Thyroid gland (tissue), 4 donors: ENCODE measurements at regions not wholly inside any gene's neighbourhood (a gene's known extent, or its start where the extent isn't known, plus 50 kb on each side); places are given as distances from the start of the nearest gene placed in this dataset.

Source experiments
- POLR2A ChIP-seq, 2 donors: fragments of 450-650 bp; IDR thresholded peaks; one replicate each; pipeline ENCODE4 v1.6.1; 2017; ENCODE audit warnings: antibody characterized with exemption in 2 of 2, mild to moderate bottlenecking in 2 of 2, moderate library complexity in 1 of 2
- TF ChIP-seq, protein P1 (sequence below), 6 experiments: fragments of 200-600 bp in 3 of 6; fragments of 450-650 bp in 3 of 6; sonication (generic) in 3 of 6; IDR thresholded peaks; one replicate each; pipeline ENCODE4 v1.5.1; 2016 to 2019; ENCODE audit warnings: antibody characterized with exemption in 6 of 6, mild to moderate bottlenecking in 2 of 6, inconsistent platforms in 1 of 6, moderate library complexity in 1 of 6

DNA sequence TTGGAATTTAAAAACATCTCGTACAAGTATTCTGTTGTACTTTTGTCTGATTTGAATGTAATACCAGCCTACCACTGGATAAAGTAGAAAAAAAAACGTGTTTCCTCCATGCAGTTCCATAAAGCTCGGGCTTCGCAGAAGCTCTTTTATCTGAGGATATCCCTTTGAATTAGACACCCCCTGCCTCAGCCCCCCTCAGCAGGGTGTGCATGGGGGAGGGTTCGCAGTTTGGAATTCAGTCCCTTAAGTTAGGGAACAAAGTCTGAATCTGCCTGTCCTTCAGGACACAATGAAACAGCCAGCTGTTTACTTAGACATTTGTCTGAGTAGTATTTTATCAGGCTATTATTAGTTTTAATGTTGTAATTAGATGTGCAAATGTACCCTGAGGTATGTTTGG lies 234.0 kb upstream of the CAND1 start:
- TF ChIP-seq, protein P1, sequence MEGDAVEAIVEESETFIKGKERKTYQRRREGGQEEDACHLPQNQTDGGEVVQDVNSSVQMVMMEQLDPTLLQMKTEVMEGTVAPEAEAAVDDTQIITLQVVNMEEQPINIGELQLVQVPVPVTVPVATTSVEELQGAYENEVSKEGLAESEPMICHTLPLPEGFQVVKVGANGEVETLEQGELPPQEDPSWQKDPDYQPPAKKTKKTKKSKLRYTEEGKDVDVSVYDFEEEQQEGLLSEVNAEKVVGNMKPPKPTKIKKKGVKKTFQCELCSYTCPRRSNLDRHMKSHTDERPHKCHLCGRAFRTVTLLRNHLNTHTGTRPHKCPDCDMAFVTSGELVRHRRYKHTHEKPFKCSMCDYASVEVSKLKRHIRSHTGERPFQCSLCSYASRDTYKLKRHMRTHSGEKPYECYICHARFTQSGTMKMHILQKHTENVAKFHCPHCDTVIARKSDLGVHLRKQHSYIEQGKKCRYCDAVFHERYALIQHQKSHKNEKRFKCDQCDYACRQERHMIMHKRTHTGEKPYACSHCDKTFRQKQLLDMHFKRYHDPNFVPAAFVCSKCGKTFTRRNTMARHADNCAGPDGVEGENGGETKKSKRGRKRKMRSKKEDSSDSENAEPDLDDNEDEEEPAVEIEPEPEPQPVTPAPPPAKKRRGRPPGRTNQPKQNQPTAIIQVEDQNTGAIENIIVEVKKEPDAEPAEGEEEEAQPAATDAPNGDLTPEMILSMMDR (IDR thresholded peaks at IDR 0.05) = no peak
- no peak for TF ChIP-seq POLR2A (IDR thresholded peaks at IDR 0.05)
